Loucy (cell line): ENCODE measurements at regions not wholly inside any gene's neighbourhood (a gene's known extent, or its start where the extent isn't known, plus 50 kb on each side); places are given as distances from the start of the nearest gene placed in this dataset.

ENCODE experiments used
- H2AFZ ChIP-seq: fragments of 200-600 bp; sonication (generic); 2 replicates; pipeline ENCODE4 v1.6.0; 2016; ENCODE audit warnings: antibody characterized with exemption, mild to moderate bottlenecking, low read length, moderate library complexity
- H3F3A ChIP-seq: fragments of 200-600 bp; 2 replicates; pipeline ENCODE4 v1.6.0; 2016; ENCODE audit warnings: antibody characterized with exemption, low read depth, mild to moderate bottlenecking
- H3K27me3 ChIP-seq: fragments of 200-600 bp; sonication (generic); 2 replicates; pipeline ENCODE4 v1.6.1; 2014; ENCODE audit warnings: low read length, mild to moderate bottlenecking; ENCODE audit not compliant: insufficient read depth, poor library complexity, severe bottlenecking
- H3K36me3 ChIP-seq: fragments of 200-600 bp; sonication (generic); 2 replicates; pipeline ENCODE4 v1.6.1; 2016; ENCODE audit warnings: low read length; ENCODE audit not compliant: insufficient read depth
- H3K4me1 ChIP-seq: fragments of 200-600 bp; sonication (generic); 2 replicates; pipeline ENCODE4 v1.5.1; 2014; ENCODE audit warnings: low read length, mild to moderate bottlenecking; ENCODE audit not compliant: insufficient read depth, poor library complexity, severe bottlenecking
- H3K4me2 ChIP-seq: fragments of 200-600 bp; sonication (generic); 2 replicates; pipeline ENCODE4 v1.6.0; 2014; ENCODE audit warnings: antibody characterized with exemption, low read length, low read depth, mild to moderate bottlenecking; ENCODE audit not compliant: poor library complexity, severe bottlenecking
- H3K4me3 ChIP-seq: fragments of 200-600 bp; sonication (generic); 2 replicates; pipeline ENCODE4 v1.5.1; 2014; ENCODE audit warnings: low read length, mild to moderate bottlenecking, mixed read lengths; ENCODE audit not compliant: poor library complexity, severe bottlenecking
- H3K79me2 ChIP-seq: fragments of 200-600 bp; sonication (generic); 2 replicates; pipeline ENCODE4 v1.6.1; 2014; ENCODE audit warnings: low read length; ENCODE audit not compliant: insufficient read depth
- H3K9ac ChIP-seq: fragments of 200-600 bp; sonication (generic); 2 replicates; pipeline ENCODE4 v1.6.0; 2014; ENCODE audit warnings: mild to moderate bottlenecking, low read depth, low read length, moderate library complexity; ENCODE audit not compliant: poor library complexity, severe bottlenecking
- H3K9me2 ChIP-seq: fragments of 200-600 bp; sonication (generic); replicated peaks from 2 replicates; pipeline ENCODE4 v1.6.1; 2016; ENCODE audit warnings: low read depth, low read length, mixed read lengths
- H3K9me3 ChIP-seq: fragments of 200-600 bp; sonication (generic); 2 replicates; pipeline ENCODE4 v1.6.1; 2014; ENCODE audit warnings: mild to moderate bottlenecking, antibody characterized with exemption, low read length, low read depth; ENCODE audit not compliant: insufficient read depth
- H4K20me1 ChIP-seq: fragments of 200-600 bp; sonication (generic); 2 replicates; pipeline ENCODE4 v1.6.0; 2014; ENCODE audit warnings: antibody characterized with exemption, low read length, mild to moderate bottlenecking; ENCODE audit not compliant: insufficient read depth, poor library complexity, severe bottlenecking
- EZH2phosphoT487 ChIP-seq: fragments of 200-600 bp; IDR thresholded peaks from 2 replicates; pipeline ENCODE4 v1.6.1; 2018; ENCODE audit warnings: antibody characterized with exemption, mild to moderate bottlenecking, moderate library complexity, borderline replicate concordance
- TF ChIP-seq, protein P1 (sequence below): fragments of 200-600 bp; sonication (generic); conservative IDR thresholded peaks from 2 replicates; pipeline ENCODE4 v1.5.1; 2014; ENCODE audit warnings: mild to moderate bottlenecking, antibody characterized with exemption, low read length

DNA sequence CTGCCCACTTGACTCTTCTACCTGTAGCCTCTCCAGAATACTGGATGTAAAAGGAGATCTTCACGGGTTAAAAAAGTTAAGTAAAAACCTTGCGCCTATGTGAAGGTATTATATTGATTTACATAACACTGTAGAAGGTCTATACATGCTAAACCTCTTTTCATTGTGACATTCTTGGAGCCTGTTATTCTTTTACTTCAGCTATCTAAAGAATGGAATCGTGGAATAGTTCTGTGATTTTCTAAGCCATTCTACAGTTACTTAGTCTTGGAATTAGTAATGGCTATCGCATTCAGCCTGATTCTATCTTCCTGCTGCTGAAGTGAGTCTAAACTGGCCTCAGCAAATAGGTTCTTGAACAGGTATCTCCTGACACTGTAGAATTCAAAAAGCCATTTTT is 430.0 kb upstream of the DPH6 start:
- Histone ChIP-seq H3K4me2 (no peak overlapping the region), H3K27me3 (no peaks in the 10 kb centered on the region), H2AFZ (no peak overlapping the region), H4K20me1 (no peaks in the 10 kb centered on the region), H3F3A (no peaks in the 10 kb centered on the region), H3K9me3 (no peaks in the 10 kb centered on the region), H3K4me3 (no peak overlapping the region), H3K9ac (no peak overlapping the region), H3K4me1 (no peaks in the 10 kb centered on the region), H3K36me3 (no peaks in the 10 kb centered on the region), H3K9me2 (no peaks in the 10 kb centered on the region), H3K79me2 (no peaks in the 10 kb centered on the region)
- no peak for TF ChIP-seq EZH2phosphoT487

DNA sequence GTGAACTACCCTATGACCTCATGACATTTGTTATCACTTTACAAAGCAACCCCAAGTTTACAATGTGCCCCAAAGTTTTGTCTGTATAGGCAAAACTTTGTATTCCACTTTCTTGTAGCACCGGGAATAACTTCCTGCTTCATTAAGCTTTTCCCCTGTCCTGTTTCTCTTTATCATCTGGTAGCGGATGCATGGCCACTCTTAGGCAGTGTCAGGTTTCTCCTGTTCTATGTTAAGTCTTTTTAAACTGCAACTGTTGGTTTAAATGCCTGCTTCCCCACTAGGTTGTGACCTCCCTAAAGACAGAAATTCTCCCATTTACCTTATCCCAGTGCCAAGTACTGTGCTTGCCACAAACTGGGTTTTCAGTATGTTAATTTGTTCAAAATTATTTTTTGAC is 433.6 kb upstream of the DPH6 start:
- no peaks in the 10 kb centered on the region for H3K27me3 ChIP-seq
- H3K4me3 ChIP-seq, result no peak overlapping the region
- TF ChIP-seq, protein P1, sequence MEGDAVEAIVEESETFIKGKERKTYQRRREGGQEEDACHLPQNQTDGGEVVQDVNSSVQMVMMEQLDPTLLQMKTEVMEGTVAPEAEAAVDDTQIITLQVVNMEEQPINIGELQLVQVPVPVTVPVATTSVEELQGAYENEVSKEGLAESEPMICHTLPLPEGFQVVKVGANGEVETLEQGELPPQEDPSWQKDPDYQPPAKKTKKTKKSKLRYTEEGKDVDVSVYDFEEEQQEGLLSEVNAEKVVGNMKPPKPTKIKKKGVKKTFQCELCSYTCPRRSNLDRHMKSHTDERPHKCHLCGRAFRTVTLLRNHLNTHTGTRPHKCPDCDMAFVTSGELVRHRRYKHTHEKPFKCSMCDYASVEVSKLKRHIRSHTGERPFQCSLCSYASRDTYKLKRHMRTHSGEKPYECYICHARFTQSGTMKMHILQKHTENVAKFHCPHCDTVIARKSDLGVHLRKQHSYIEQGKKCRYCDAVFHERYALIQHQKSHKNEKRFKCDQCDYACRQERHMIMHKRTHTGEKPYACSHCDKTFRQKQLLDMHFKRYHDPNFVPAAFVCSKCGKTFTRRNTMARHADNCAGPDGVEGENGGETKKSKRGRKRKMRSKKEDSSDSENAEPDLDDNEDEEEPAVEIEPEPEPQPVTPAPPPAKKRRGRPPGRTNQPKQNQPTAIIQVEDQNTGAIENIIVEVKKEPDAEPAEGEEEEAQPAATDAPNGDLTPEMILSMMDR, result no peak
- no peak for TF ChIP-seq EZH2phosphoT487
- H3K4me2 ChIP-seq, result no peak overlapping the region
- no peak overlapping the region for H2AFZ ChIP-seq
- no peaks in the 10 kb centered on the region for H3K79me2 ChIP-seq
- no peak overlapping the region for H3K9ac ChIP-seq
- H3K9me3 ChIP-seq, result no peaks in the 10 kb centered on the region
- H3F3A ChIP-seq, result no peaks in the 10 kb centered on the region
- no peaks in the 10 kb centered on the region for H3K9me2 ChIP-seq
- no peaks in the 10 kb centered on the region for H4K20me1 ChIP-seq
- no peaks in the 10 kb centered on the region for H3K4me1 ChIP-seq
- no peaks in the 10 kb centered on the region for H3K36me3 ChIP-seq

DNA sequence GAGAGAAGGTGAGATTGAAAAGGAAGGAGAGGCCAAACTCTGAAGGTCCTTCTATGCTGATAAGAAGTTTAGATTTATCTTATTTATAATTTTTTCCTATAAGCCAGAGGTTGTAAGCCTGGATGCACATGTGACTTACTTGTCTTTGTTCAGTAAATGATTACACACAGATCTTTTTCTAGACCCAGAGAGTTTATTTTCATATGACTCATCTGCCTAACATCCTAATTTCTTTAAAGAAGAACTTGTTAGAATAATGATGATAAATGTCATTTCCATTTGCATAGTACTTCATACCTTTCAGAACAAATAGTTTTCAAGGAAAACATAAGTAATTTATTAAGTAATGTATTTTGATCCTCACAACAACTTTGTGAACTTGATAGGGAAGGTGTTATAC is 434.8 kb upstream of the DPH6 start:
- Histone ChIP-seq H3K4me1 (no peaks in the 10 kb centered on the region), H3K4me2 (no peak overlapping the region), H4K20me1 (no peaks in the 10 kb centered on the region), H3K27me3 (no peaks in the 10 kb centered on the region), H3K9me3 (no peaks in the 10 kb centered on the region), H3F3A (no peaks in the 10 kb centered on the region), H3K79me2 (no peaks in the 10 kb centered on the region), H3K36me3 (no peaks in the 10 kb centered on the region), H3K9me2 (no peaks in the 10 kb centered on the region), H3K9ac (no peak overlapping the region), H2AFZ (no peak overlapping the region), H3K4me3 (no peak overlapping the region)
- TF ChIP-seq, protein P1, result no peak
- no peak for TF ChIP-seq EZH2phosphoT487

DNA sequence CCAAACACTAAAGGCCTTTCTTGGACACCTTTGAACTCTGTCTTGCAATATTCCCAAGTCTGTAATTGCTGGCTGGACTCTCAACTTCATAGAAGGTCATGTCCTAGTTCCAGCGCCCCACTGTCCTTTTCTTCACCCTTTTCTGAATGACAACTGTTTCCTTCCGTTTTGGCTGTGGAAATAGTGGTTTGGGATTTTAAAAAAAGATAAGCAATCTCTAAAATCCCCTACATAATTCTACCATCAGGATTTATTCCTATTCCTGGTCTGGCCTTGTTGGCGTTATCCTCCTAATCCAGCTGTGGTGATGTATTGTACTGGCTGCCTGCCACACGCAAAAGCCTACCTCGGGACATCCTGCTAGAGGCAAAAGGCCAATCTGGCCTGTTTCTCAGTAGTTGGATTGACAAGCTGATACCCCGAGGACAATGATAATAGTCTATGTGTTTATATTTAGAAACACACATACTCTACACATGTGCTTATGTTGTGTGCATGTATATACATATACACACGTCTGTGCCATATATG is 440.3 kb upstream of the DPH6 start:
- Histone ChIP-seq H3K4me2 (no peak overlapping the region), H2AFZ (no peak overlapping the region), H3F3A (no peaks in the 10 kb centered on the region), H3K9me2 (no peaks in the 10 kb centered on the region), H3K4me3 (no peak overlapping the region), H3K79me2 (no peaks in the 10 kb centered on the region), H3K9me3 (no peaks in the 10 kb centered on the region), H3K27me3 (no peaks in the 10 kb centered on the region), H3K9ac (no peak overlapping the region), H3K4me1 (no peaks in the 10 kb centered on the region), H4K20me1 (no peaks in the 10 kb centered on the region), H3K36me3 (no peaks in the 10 kb centered on the region)
- no peak for TF ChIP-seq EZH2phosphoT487
- TF ChIP-seq, protein P1, result no peak
